HL-60 (cell line): ENCODE measurements at regions not wholly inside any gene's neighbourhood (a gene's known extent, or its start where the extent isn't known, plus 50 kb on each side); places are given as distances from the start of the nearest gene placed in this dataset.

Source experiments
- CTCF ChIP-seq: IDR thresholded peaks from one replicate; pipeline ENCODE4 v1.5.1; 2011; ENCODE audit warnings: low read length, control low read depth, inconsistent platforms; ENCODE audit not compliant: insufficient read depth
- GABPA ChIP-seq: IDR thresholded peaks from 2 replicates; pipeline ENCODE4 v1.6.1; 2012; ENCODE audit warnings: low read depth
- POLR2AphosphoS5 ChIP-seq: IDR thresholded peaks from 2 replicates; pipeline ENCODE4 v1.6.1; 2012; ENCODE audit warnings: low read depth
- REST ChIP-seq: IDR thresholded peaks from 2 replicates; pipeline ENCODE4 v1.6.1; 2012; ENCODE audit warnings: low read depth; ENCODE audit not compliant: insufficient replicate concordance
- SPI1 ChIP-seq: IDR thresholded peaks from 2 replicates; pipeline ENCODE4 v1.6.1; 2012; ENCODE audit warnings: low read depth, mild to moderate bottlenecking, borderline replicate concordance

GRCh38 chr20:53848304-53848703 lies 222.1 kb downstream of the BCAS1 start:
- TF ChIP-seq CTCF (no peak), POLR2AphosphoS5 (no peak), REST (no peak), SPI1 (no peak), GABPA (no peak)
